Natural killer cell (primary cell): ENCODE measurements at regions not wholly inside any gene's neighbourhood (a gene's known extent, or its start where the extent isn't known, plus 50 kb on each side); places are given as distances from the start of the nearest gene placed in this dataset.

ENCODE experiments used
- ATAC-seq, 3 donors: fragments of 150-1000 bp in 2 of 3; fragments of 200-7000 bp in 1 of 3; cut with Tn5 transposase; 1 replicate in 1 of 3; 2 replicates in 2 of 3; pipeline ENCODE4 v1.10.0; 2021; ENCODE audit warnings: mild to moderate bottlenecking in 2 of 3, moderate library complexity in 2 of 3
- DNase-seq, 2 donors: peaks; one replicate each; pipeline versions ENCODE4 v3.0.0 to v3.0.0-alpha.2; 2013 to 2021; ENCODE audit warnings: mixed read lengths in 1 of 2
- H3K27ac ChIP-seq: one replicate; pipeline ENCODE4 v1.5.1; 2013; ENCODE audit warnings: mild to moderate bottlenecking, low read length
- H3K27me3 ChIP-seq: one replicate; pipeline ENCODE4 v1.6.1; 2013; ENCODE audit warnings: low read length; ENCODE audit not compliant: control insufficient read depth, insufficient read depth
- H3K36me3 ChIP-seq: one replicate; pipeline ENCODE4 v1.6.1; 2013; ENCODE audit warnings: low read length; ENCODE audit not compliant: control insufficient read depth, insufficient read depth
- H3K4me1 ChIP-seq: one replicate; pipeline ENCODE4 v1.6.1; 2013; ENCODE audit warnings: low read length; ENCODE audit not compliant: control insufficient read depth, insufficient read depth
- H3K4me3 ChIP-seq: one replicate; pipeline ENCODE4 v1.5.1; 2013; ENCODE audit warnings: low read length
- H3K9me3 ChIP-seq: one replicate; pipeline ENCODE4 v1.6.1; 2013; ENCODE audit warnings: low read length; ENCODE audit not compliant: control insufficient read depth, insufficient read depth
- H3K27ac Mint-ChIP-seq, 2 donors: one replicate each; pipeline ENCODE4 v1.8.0; 2022; ENCODE audit warnings: mild to moderate bottlenecking in 2 of 2, mixed read lengths in 2 of 2, moderate library complexity in 1 of 2
- H3K27me3 Mint-ChIP-seq, 2 donors: one replicate each; pipeline ENCODE4 v1.8.0; 2022; ENCODE audit warnings: low read depth in 2 of 2, mixed read lengths in 2 of 2
- H3K36me3 Mint-ChIP-seq: one replicate; pipeline ENCODE4 v1.8.0; 2022; ENCODE audit warnings: mixed read lengths
- H3K4me1 Mint-ChIP-seq, 2 donors: one replicate each; pipeline ENCODE4 v1.8.0; 2022; ENCODE audit warnings: mixed read lengths in 2 of 2
- H3K4me3 Mint-ChIP-seq: one replicate; pipeline ENCODE4 v1.8.0; 2022; ENCODE audit warnings: mild to moderate bottlenecking, moderate library complexity, mixed read lengths
- H3K9me3 Mint-ChIP-seq, 2 donors: one replicate each; pipeline ENCODE4 v1.8.0; 2022; ENCODE audit warnings: mixed read lengths in 2 of 2
- CTCF ChIP-seq: fragments of 200-600 bp; IDR thresholded peaks from one replicate; pipeline ENCODE4 v1.8.0; 2022; ENCODE audit warnings: antibody characterized with exemption
- WGBS: methylation state at CpG from one replicate; pipeline ENCODE4 v1.1.7; 2013; ENCODE audit warnings: missing lambda C conversion rate; ENCODE audit not compliant: insufficient coverage; 5-methylcytosine and 5-hydroxymethylcytosine counted together
- intact Hi-C: fragments of 100-400 bp; cut with micrococcal nuclease; formaldehyde crosslinking; loops from one replicate; pipeline ENCODE4 v1.14.2; 2022

GRCh38 chr5:175246889-175247520 lies 197.0 kb downstream of the DRD1 start:
- H3K36me3 Mint-ChIP-seq = no peaks in the 10 kb centered on the region
- H3K27ac Mint-ChIP-seq = no peak overlapping the region
- WGBS = 88% methylated on average over 3 of the region's 4 CpGs
- no peak overlapping the region for H3K4me3 Mint-ChIP-seq
- no peaks in the 10 kb centered on the region for H3K4me1 Mint-ChIP-seq
- Histone ChIP-seq H3K4me3 (no peak overlapping the region), H3K27ac (no peak overlapping the region), H3K36me3 (no peaks in the 10 kb centered on the region), H3K9me3 (no peaks in the 10 kb centered on the region), H3K4me1 (no peaks in the 10 kb centered on the region), H3K27me3 (no peaks in the 10 kb centered on the region)
- peaks cover 0 to 2% of the 10 kb centered on the region in 2 donors for H3K9me3 Mint-ChIP-seq
- no peak for TF ChIP-seq CTCF
- DNase-seq (no peak), ATAC-seq (no peak)
- H3K27me3 Mint-ChIP-seq = peaks cover 0 to 13% of the 10 kb centered on the region in 2 donors
- intact Hi-C loops = no loop called here

GRCh38 chr5:175246242-175246888 lies 197.6 kb downstream of the DRD1 start:
- peaks cover 0 to 13% of the 10 kb centered on the region in 2 donors for H3K27me3 Mint-ChIP-seq
- H3K9me3 Mint-ChIP-seq = peaks cover 0 to 2% of the 10 kb centered on the region in 2 donors
- no peaks in the 10 kb centered on the region for H3K36me3 Mint-ChIP-seq
- H3K4me1 ChIP-seq = no peaks in the 10 kb centered on the region
- H3K4me1 Mint-ChIP-seq = no peaks in the 10 kb centered on the region
- ATAC-seq (no peak), DNase-seq (no peak)
- intact Hi-C loops = no loop called here
- H3K4me3 ChIP-seq = no peak overlapping the region
- no peaks in the 10 kb centered on the region for H3K9me3 ChIP-seq
- no peak for TF ChIP-seq CTCF
- H3K27ac Mint-ChIP-seq = no peak overlapping the region
- no peaks in the 10 kb centered on the region for H3K27me3 ChIP-seq
- H3K4me3 Mint-ChIP-seq = no peak overlapping the region
- WGBS = 68% methylated on average over 8 of the region's 8 CpGs
- H3K36me3 ChIP-seq = no peaks in the 10 kb centered on the region
- H3K27ac ChIP-seq = no peak overlapping the region

GRCh38 chr5:175243441-175243840 lies 200.5 kb downstream of the DRD1 start:
- DNase-seq (no peak), ATAC-seq (no peak)
- Histone ChIP-seq H3K36me3 (no peaks in the 10 kb centered on the region), H3K4me3 (no peak overlapping the region), H3K4me1 (no peaks in the 10 kb centered on the region), H3K27me3 (no peaks in the 10 kb centered on the region), H3K9me3 (no peaks in the 10 kb centered on the region), H3K27ac (no peak overlapping the region)
- intact Hi-C loops = no loop called here
- peaks cover 0 to 13% of the 10 kb centered on the region in 2 donors for H3K27me3 Mint-ChIP-seq
- H3K36me3 Mint-ChIP-seq = no peaks in the 10 kb centered on the region
- peaks cover 0 to 2% of the 10 kb centered on the region in 2 donors for H3K9me3 Mint-ChIP-seq
- H3K27ac Mint-ChIP-seq = no peak overlapping the region
- no peak overlapping the region for H3K4me3 Mint-ChIP-seq
- 85% methylated on average over 6 of the region's 6 CpGs for WGBS
- TF ChIP-seq CTCF = no peak
- no peaks in the 10 kb centered on the region for H3K4me1 Mint-ChIP-seq

GRCh38 chr5:175242207-175242606 lies 201.8 kb downstream of the DRD1 start:
- no peak overlapping the region for H3K4me3 ChIP-seq
- no peaks in the 10 kb centered on the region for H3K4me1 Mint-ChIP-seq
- H3K36me3 Mint-ChIP-seq = no peaks in the 10 kb centered on the region
- no peaks in the 10 kb centered on the region for H3K27me3 ChIP-seq
- no peak for DNase-seq
- no peaks in the 10 kb centered on the region for H3K36me3 ChIP-seq
- H3K27ac Mint-ChIP-seq = no peak overlapping the region
- H3K27ac ChIP-seq = no peak overlapping the region
- no peak overlapping the region for H3K4me3 Mint-ChIP-seq
- peaks cover 0 to 10% of the 10 kb centered on the region in 2 donors for H3K27me3 Mint-ChIP-seq
- whole genome bisulfite sequencing = 79% methylated on average over 5 of the region's 5 CpGs
- H3K9me3 Mint-ChIP-seq = peaks cover 0 to 2% of the 10 kb centered on the region in 2 donors
- intact Hi-C loops = no loop called here
- no peak for TF ChIP-seq CTCF
- H3K4me1 ChIP-seq = no peaks in the 10 kb centered on the region
- ATAC-seq = no peak
- no peaks in the 10 kb centered on the region for H3K9me3 ChIP-seq
